ENCODE measurements at regions not wholly inside any gene's neighbourhood (a gene's known extent, or its start where the extent isn't known, plus 50 kb on each side); places are given as distances from the start of the nearest gene placed in this dataset.
"Not testable (repeated sequence)": the region's sequence is repeated elsewhere in the genome, so short reads cannot be mapped to it uniquely, and the experiment has no call there.

DNA sequence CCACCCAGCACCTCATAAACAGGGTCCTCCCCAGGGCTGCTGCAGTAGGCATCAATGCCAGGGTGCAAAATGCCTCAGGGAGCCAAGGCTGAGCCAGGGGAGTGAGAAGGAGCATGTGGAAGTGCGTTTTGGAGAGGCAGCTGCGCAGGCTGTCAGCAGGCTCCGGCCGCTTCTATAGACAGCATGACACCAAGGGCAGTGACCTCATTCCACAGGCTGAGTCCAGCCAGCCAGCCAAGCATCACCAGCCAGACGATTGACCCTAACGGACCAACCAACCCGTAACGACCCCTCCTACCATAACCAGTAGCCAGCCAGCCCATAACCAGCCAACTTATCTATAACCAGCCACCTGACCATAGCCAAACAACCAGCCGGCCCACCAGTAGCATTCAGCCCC is 3959.8 kb upstream of the TPTE start:
- TF ChIP-seq REST (IDR thresholded peaks at IDR 0.05; ENCODE audit: borderline replicate concordance); REST (CRISPR knock-in tag; IDR thresholded peaks at IDR 0.05; ENCODE audit: low read depth); JUN (IDR thresholded peaks at IDR 0.05; ENCODE audit: borderline replicate concordance, low read depth, low read length); JUN (CRISPR knock-in tag; IDR thresholded peaks at IDR 0.05; ENCODE audit: borderline replicate concordance); MXD1 (CRISPR knock-in tag; IDR thresholded peaks at IDR 0.05; ENCODE audit: borderline replicate concordance, poor library complexity, severe bottlenecking); MEIS2 (IDR thresholded peaks at IDR 0.05; ENCODE audit: partially characterized antibody); MXI1 (IDR thresholded peaks at IDR 0.05; ENCODE audit: low read depth, low read length); NCOA2 (IDR thresholded peaks at IDR 0.05; ENCODE audit: partially characterized antibody in 2 of 2): not testable (repeated sequence)
- TF ChIP-seq, protein P1, sequence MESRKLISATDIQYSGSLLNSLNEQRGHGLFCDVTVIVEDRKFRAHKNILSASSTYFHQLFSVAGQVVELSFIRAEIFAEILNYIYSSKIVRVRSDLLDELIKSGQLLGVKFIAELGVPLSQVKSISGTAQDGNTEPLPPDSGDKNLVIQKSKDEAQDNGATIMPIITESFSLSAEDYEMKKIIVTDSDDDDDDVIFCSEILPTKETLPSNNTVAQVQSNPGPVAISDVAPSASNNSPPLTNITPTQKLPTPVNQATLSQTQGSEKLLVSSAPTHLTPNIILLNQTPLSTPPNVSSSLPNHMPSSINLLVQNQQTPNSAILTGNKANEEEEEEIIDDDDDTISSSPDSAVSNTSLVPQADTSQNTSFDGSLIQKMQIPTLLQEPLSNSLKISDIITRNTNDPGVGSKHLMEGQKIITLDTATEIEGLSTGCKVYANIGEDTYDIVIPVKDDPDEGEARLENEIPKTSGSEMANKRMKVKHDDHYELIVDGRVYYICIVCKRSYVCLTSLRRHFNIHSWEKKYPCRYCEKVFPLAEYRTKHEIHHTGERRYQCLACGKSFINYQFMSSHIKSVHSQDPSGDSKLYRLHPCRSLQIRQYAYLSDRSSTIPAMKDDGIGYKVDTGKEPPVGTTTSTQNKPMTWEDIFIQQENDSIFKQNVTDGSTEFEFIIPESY (CRISPR knock-in tag; IDR thresholded peaks at IDR 0.05) = not testable (repeated sequence)
- TF ChIP-seq, protein P2, sequence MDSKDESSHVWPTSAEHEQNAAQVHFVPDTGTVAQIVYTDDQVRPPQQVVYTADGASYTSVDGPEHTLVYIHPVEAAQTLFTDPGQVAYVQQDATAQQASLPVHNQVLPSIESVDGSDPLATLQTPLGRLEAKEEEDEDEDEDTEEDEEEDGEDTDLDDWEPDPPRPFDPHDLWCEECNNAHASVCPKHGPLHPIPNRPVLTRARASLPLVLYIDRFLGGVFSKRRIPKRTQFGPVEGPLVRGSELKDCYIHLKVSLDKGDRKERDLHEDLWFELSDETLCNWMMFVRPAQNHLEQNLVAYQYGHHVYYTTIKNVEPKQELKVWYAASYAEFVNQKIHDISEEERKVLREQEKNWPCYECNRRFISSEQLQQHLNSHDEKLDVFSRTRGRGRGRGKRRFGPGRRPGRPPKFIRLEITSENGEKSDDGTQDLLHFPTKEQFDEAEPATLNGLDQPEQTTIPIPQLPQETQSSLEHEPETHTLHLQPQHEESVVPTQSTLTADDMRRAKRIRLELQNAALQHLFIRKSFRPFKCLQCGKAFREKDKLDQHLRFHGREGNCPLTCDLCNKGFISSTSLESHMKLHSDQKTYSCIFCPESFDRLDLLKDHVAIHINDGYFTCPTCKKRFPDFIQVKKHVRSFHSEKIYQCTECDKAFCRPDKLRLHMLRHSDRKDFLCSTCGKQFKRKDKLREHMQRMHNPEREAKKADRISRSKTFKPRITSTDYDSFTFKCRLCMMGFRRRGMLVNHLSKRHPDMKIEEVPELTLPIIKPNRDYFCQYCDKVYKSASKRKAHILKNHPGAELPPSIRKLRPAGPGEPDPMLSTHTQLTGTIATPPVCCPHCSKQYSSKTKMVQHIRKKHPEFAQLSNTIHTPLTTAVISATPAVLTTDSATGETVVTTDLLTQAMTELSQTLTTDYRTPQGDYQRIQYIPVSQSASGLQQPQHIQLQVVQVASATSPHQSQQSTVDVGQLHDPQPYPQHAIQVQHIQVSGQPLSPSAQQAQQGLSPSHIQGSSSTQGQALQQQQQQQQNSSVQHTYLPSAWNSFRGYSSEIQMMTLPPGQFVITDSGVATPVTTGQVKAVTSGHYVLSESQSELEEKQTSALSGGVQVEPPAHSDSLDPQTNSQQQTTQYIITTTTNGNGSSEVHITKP (IDR thresholded peaks at IDR 0.05; ENCODE audit: partially characterized antibody) = not testable (repeated sequence)

All from K562 (cell line).